GM18502 (cell line): ENCODE measurements at regions not wholly inside any gene's neighbourhood (a gene's known extent, or its start where the extent isn't known, plus 50 kb on each side); places are given as distances from the start of the nearest gene placed in this dataset.

Source experiments
- ATAC-seq: cut with Tn5 transposase; IDR thresholded peaks from one replicate; pipeline ENCODE4 v1.9.1; 2021; ENCODE audit warnings: mild to moderate bottlenecking; ENCODE audit not compliant: unreplicated experiment, poor library complexity

DNA sequence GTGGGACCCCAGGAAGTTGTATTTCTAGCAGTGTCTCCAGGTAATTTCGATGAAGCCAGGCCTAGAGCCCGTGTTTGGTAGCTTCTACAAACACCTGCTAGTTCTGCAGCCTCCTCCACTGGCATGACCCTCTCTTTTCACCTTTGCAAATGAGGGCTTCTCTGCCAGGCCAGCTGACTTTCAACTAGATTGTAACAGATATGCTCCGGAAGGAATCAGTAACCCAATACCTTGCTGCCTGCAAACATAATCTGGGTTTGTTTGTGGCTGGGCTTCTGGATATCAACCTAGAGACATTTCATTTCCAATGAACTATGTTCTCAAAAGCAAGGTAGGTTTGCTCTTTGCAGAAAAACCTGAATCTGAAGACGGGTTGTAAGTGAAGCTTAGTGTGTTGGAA is 354.8 kb downstream of the DMRT2 start:
- no peak for ATAC-seq

- no peak for ATAC-seq
Measured at GRCh38 chr9:1411826-1412225, 361.7 kb downstream of the DMRT2 start.

DNA sequence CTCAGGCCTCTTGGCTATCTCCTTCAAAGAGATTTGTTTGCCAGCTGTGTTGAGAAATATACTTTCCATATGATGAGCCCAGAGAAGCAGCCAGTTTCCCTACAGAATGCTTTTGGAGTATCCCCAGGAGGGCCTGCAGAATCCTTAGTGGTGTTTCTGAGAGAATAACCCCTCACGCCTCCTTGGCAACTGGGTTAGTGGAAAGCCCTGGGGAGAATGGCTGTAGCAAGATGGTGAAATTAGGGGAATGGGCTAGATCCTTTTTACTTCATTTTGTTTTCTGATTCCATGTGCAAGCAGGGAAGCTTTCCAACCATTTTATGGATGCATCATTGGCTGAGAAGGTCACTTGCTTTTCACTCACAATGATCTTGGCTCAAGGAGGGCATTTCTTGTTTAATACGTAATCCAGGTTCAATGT is 364.6 kb downstream of the DMRT2 start:
- no peak for ATAC-seq

- ATAC-seq: no peak
Measured at GRCh38 chr9:1415146-1415545, 365.0 kb downstream of the DMRT2 start.

- ATAC-seq: no peak
Measured at GRCh38 chr9:1416261-1416660, 366.1 kb downstream of the DMRT2 start.

- no peak for ATAC-seq
Measured at GRCh38 chr9:1421436-1421835, 371.3 kb downstream of the DMRT2 start.

GRCh38 chr9:1427875-1428274 is 377.7 kb downstream of the DMRT2 start:
- no peak for ATAC-seq

DNA sequence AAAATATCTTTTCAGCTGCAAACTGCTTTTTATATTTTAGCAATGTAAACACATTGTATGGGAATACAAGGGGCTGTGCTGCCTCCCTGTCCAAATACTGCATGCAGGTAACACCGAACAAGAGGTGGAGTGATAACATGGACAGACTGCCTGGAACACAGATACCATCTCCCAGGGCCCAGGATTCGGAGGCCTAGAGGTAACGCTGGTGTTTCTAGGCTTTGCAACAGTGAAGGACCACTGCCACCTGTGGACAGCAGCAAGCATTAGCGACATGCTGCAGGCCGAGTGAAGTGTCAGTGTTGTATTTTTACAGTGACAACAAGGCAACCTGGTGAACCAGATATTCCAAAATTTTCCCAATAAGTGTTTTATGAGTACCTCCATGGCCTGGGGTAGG is 379.1 kb downstream of the DMRT2 start:
- no peak for ATAC-seq

- no peak for ATAC-seq
Measured at GRCh38 chr9:1431461-1431860, 381.3 kb downstream of the DMRT2 start.

DNA sequence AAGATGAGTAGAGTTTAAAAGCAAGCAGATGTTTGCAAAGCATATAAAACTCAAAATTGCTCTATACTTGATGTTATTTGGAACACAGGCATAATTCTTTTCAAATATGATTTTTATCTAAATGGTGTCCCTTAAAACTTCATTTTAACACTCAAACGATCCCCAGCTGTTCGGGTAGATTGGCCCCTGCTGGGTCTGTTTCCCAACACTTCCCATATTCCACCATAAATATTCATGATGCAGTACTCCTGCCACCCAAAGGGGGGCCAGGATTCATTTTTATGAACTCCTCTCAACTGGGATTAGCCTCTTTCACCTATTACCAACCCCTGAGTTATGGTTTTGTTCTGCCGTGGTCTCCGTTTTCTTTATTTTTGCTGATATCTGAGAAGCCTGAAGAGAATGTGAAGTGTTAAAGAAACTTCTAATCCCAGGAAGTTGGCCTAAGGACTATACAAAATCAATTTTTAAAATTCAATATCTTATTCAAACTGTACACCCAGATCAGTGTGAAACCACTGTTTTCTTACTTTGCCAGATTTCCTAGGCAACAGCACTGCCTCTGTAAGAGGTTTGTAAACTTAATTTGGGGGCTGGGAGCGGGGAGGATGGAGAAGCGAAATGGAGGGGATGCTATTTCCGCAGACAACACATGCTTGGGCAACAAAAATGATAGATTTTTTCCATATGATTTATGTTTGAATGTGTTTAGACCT is 384.1 kb downstream of the DMRT2 start:
- ATAC-seq: no peak

DNA sequence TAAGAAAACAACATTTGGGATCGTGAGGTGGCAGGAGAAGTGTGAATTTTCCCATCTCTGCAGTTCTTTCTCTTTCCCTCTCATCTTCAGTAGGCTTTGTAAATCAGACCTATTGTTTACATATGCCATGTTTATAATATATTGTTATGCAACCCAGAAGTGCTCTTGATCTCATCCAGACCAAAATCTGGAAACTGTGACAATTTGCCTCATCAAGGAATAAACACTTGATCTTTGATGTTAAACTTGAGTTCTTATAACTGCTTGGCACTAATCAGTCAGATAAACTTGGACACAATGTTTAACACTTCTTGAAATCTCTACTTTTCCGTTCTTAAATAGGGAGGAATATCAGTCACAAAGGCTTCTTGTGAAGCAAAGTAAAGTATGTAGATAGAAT is 384.7 kb downstream of the DMRT2 start:
- no peak for ATAC-seq

GRCh38 chr9:1440256-1440655 is 390.1 kb downstream of the DMRT2 start:
- ATAC-seq: no peak

DNA sequence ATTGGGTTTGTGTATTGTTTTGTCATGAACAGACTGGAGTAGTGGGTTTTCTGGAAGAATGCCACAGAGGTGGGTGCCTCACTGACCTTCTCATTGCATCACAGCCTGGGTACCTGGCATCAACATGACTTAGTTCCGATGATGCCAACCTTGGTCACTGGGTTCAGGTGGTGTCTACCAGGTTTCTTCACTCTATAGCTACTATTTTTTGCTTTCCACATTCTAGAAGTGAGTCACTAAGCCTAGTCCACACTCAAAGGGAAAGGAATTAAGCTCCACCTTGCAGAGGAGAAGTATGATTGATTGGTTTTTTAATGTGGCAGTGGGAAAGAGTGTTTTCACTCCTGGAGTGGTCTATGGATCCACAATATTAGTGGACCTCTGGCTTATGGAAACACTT is 391.9 kb downstream of the DMRT2 start:
- no peak for ATAC-seq

- ATAC-seq: peak; percentile 62
Measured at GRCh38 chr9:1443450-1443849, 393.3 kb downstream of the DMRT2 start.

DNA sequence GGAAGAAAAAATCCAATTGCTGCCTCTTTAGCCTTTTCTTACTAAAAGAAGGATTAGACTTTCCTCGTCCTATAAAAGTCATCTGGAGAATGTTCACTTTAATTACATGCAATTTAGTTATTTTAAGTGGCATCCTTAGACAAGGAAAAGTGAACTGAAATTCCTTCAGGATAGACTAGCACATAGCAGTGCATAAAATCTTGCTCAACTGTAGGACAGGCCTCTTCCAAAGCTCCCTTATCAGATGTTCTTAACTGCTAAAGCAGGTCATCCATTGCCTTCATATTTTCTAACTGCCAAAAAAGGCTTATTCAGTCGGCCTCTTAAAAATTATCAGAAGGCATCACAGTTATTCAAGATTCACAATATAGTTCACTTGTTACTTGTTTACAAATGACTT is 396.5 kb downstream of the DMRT2 start:
- no peak for ATAC-seq

GRCh38 chr9:1453636-1454035 is 403.5 kb downstream of the DMRT2 start:
- ATAC-seq: no peak

- no peak for ATAC-seq
Measured at GRCh38 chr9:1454211-1454610, 404.1 kb downstream of the DMRT2 start.

DNA sequence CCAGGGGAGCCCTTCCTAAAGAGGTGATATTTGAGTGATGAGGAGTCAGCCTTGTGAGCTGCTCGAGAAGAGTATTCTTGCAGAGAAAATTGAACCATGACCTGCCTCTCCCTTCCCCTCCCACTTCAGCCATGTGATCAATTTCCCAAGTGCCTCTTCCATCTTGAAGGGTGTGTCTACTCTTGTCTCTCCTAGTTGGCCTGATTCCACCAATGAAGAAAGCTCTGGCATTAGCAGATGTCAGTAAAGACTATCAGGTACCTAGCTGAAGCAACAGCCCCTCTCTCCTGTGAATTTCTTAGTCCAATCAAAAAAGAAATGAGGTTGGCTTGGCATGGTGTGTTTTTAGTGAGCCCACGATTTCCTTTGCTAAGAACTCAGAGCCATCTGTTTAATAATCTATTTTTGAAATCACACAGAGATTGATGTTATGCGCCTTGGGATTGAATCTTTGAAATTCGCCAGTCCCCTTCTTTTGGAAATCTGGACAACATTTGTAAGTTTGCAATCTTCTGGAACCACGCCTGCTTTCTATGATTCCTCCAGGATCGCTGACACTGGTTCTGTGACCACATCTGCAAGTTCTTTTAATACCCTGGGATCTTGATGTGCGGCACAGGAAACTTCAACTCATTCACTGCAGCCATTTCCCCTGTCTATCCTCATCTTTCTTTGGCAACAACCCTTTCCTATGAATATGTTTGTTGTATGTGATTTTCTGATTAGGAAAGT is 404.6 kb downstream of the DMRT2 start:
- ATAC-seq: no peak

DNA sequence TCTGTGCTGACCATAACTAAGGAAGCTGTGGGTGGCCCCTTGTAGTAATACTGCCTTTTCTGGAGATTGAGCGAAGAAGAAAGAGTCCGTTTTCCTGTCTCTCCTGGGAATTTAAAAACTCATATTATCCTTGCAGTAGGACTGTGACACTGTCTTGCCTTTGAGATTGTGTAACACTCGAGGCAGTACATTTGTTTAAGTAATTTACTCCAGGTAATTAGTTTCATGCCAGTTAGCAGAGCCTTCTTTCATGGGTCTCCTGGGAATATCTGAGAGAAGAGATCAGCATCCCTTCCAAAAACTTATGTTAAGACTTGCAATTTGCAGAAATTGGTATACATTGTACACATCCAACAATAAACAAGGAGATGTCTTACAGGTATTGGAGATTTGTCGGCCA is 405.6 kb downstream of the DMRT2 start:
- ATAC-seq: no peak

- no peak for ATAC-seq
Measured at GRCh38 chr9:1456301-1457024, 406.3 kb downstream of the DMRT2 start.

GRCh38 chr9:1457460-1457859 is 407.3 kb downstream of the DMRT2 start:
- ATAC-seq: no peak
